HCT116 (cell line): ENCODE measurements at regions not wholly inside any gene's neighbourhood (a gene's known extent, or its start where the extent isn't known, plus 50 kb on each side); places are given as distances from the start of the nearest gene placed in this dataset.

Experiments used
- CBX3 ChIP-seq: IDR thresholded peaks from 2 replicates; pipeline ENCODE4 v1.6.1; 2012; ENCODE audit warnings: low read depth
- CTCF ChIP-seq, 3 experiments: fragments of 200-600 bp in 1 of 3; sonication (generic) in 1 of 3; IDR thresholded peaks in 2 of 3; conservative IDR thresholded peaks in 1 of 3; 2 replicates each; pipeline ENCODE4 v1.5.1; 2012 to 2017; ENCODE audit warnings: low read depth in 2 of 3, low read length in 2 of 3, antibody characterized with exemption in 1 of 3, borderline replicate concordance in 1 of 3, control low read depth in 1 of 3, mild to moderate bottlenecking in 1 of 3, mixed read lengths in 1 of 3, mixed run types in 1 of 3, moderate library complexity in 1 of 3; ENCODE audit not compliant: insufficient read depth in 1 of 3
- EZH2 ChIP-seq: fragments of 200-600 bp; sonication (generic); IDR thresholded peaks from 2 replicates; pipeline ENCODE4 v1.6.1; 2017; ENCODE audit warnings: antibody characterized with exemption, mixed run types
- EZH2phosphoT487 ChIP-seq: fragments of 200-600 bp; IDR thresholded peaks from 2 replicates; pipeline ENCODE4 v1.6.1; 2018; ENCODE audit warnings: antibody characterized with exemption, borderline replicate concordance
- POLR2A ChIP-seq: IDR thresholded peaks from 2 replicates; pipeline ENCODE4 v1.7.0; 2011; ENCODE audit warnings: borderline replicate concordance; ENCODE audit not compliant: insufficient read depth, insufficient read length; ENCODE audit errors: extremely low read depth
- POLR2AphosphoS5 ChIP-seq: IDR thresholded peaks from 2 replicates; pipeline ENCODE4 v1.6.1; 2011; ENCODE audit warnings: mild to moderate bottlenecking, low read depth, low read length, moderate library complexity
- RAD21 ChIP-seq: IDR thresholded peaks from 2 replicates; pipeline ENCODE4 v1.6.1; 2012; ENCODE audit warnings: low read depth, mild to moderate bottlenecking
- SIN3A ChIP-seq: IDR thresholded peaks from 2 replicates; pipeline ENCODE4 v1.6.1; 2012; ENCODE audit warnings: low read depth
- SP1 ChIP-seq: IDR thresholded peaks from 2 replicates; pipeline ENCODE4 v1.6.1; 2012; ENCODE audit warnings: low read depth
- YY1 ChIP-seq: IDR thresholded peaks from 2 replicates; pipeline ENCODE4 v1.6.1; 2011; ENCODE audit warnings: low read length, low read depth, moderate library complexity, mild to moderate bottlenecking; ENCODE audit not compliant: insufficient replicate concordance; ENCODE audit errors: extremely low read depth
- ZBTB33 ChIP-seq: IDR thresholded peaks from 2 replicates; pipeline ENCODE4 v1.6.1; 2011; ENCODE audit warnings: mild to moderate bottlenecking, low read length, moderate library complexity; ENCODE audit not compliant: insufficient replicate concordance; ENCODE audit errors: extremely low read depth
- TF ChIP-seq, protein P1 (sequence below): IDR thresholded peaks from 2 replicates; pipeline ENCODE4 v1.6.1; 2012

- TF ChIP-seq, protein P1, sequence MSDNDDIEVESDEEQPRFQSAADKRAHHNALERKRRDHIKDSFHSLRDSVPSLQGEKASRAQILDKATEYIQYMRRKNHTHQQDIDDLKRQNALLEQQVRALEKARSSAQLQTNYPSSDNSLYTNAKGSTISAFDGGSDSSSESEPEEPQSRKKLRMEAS: no peak
- no peak for TF ChIP-seq CTCF (IDR thresholded peaks at IDR 0.05 in 2 of 3, conservative IDR thresholded peaks at IDR 0.05 in 1 of 3; ENCODE audit: borderline replicate concordance in 1 of 3, insufficient read depth in 1 of 3, low read depth in 2 of 3, low read length in 2 of 3)
- TF ChIP-seq YY1: no peak
- no peak for TF ChIP-seq RAD21
- no peak for TF ChIP-seq EZH2phosphoT487
- no peak for TF ChIP-seq SP1
- no peak for TF ChIP-seq ZBTB33
- no peak for TF ChIP-seq SIN3A
- TF ChIP-seq POLR2A: no peak
- TF ChIP-seq POLR2AphosphoS5: no peak
- TF ChIP-seq EZH2: no peak
- no peak for TF ChIP-seq CBX3
Observed at GRCh38 chr11:116636341-116636929, 136.4 kb downstream of the BUD13 start.
